Endothelial cell of umbilical vein (primary cell): ENCODE measurements at regions not wholly inside any gene's neighbourhood (a gene's known extent, or its start where the extent isn't known, plus 50 kb on each side); places are given as distances from the start of the nearest gene placed in this dataset.

Experiments
- BruUV-seq: library from RNA; stranded (reverse); fragments of 400-500 nt; replicated peaks from 2 replicates; lab custom pipeline; 2021; lab: Mats Ljungman, UMichigan
- CTCF ChIA-PET: fragments of 300-600, 350-600 bp; sonication (Branson Sonifier 250); formaldehyde crosslinking; loops from one replicate; lab custom pipeline; 2021; ENCODE audit warnings: antibody characterized with exemption, inconsistent platforms; lab: Charles Lee
- POLR2A ChIA-PET: fragments of 300-600, 350-600 bp; sonication (Branson Sonifier 250); formaldehyde crosslinking; loops from one replicate; lab custom pipeline; 2021; ENCODE audit warnings: antibody characterized with exemption, inconsistent platforms; lab: Charles Lee
- DNase-seq: peaks from one replicate; pipeline ENCODE4 v3.0.0-alpha.2; 2011; ENCODE audit warnings: low read depth, low spot score
- FAIRE-seq: peaks from 2 replicates; lab custom pipeline; 2011; peaks lifted over from hg19 to GRCh38; lab: Jason Lieb, UNC
- H2AFZ ChIP-seq: 2 replicates; pipeline ENCODE4 v1.6.0; 2012; ENCODE audit warnings: low read depth, low read length, control low read depth, inconsistent platforms
- H3K27ac ChIP-seq: 2 replicates; pipeline ENCODE4 v1.5.1; 2011; ENCODE audit warnings: low read depth, mild to moderate bottlenecking, control low read depth, low read length, moderate library complexity; ENCODE audit not compliant: insufficient read depth
- H3K27me3 ChIP-seq, 2 experiments: 2 replicates each; pipeline versions ENCODE4 v1.6.0 to v1.6.1; 2011; ENCODE audit warnings: low read length in 2 of 2, mixed read lengths in 1 of 2; ENCODE audit not compliant: control insufficient read depth in 2 of 2, insufficient read depth in 2 of 2
- H3K36me3 ChIP-seq, 2 experiments: 2 replicates in 1 of 2; 3 replicates in 1 of 2; pipeline ENCODE4 v1.5.1; 2011; ENCODE audit warnings: low read length in 2 of 2, mild to moderate bottlenecking in 1 of 2, moderate library complexity in 1 of 2; ENCODE audit not compliant: control insufficient read depth in 2 of 2, insufficient read depth in 2 of 2; ENCODE audit errors: extremely low read depth in 1 of 2
- H3K4me1 ChIP-seq: 3 replicates; pipeline ENCODE4 v1.5.1; 2011; ENCODE audit warnings: mild to moderate bottlenecking, low read length; ENCODE audit not compliant: control insufficient read depth, insufficient read depth; ENCODE audit errors: extremely low read depth
- H3K4me2 ChIP-seq: 2 replicates; pipeline ENCODE4 v1.6.1; 2011; ENCODE audit warnings: low read length, control low read depth, mixed read lengths; ENCODE audit not compliant: insufficient read depth
- H3K4me3 ChIP-seq, 3 experiments: fragments of 200-600 bp in 1 of 3; sonication (generic), shearing (Covaris generic) in 1 of 3; replicated peaks in 1 of 3; 2 replicates each; pipeline ENCODE4 v1.5.1; 2011 to 2016; ENCODE audit warnings: control low read depth in 3 of 3, low read length in 3 of 3, mild to moderate bottlenecking in 2 of 3, inconsistent platforms in 1 of 3, low read depth in 1 of 3, moderate library complexity in 1 of 3; ENCODE audit not compliant: insufficient read depth in 1 of 3
- H3K79me2 ChIP-seq: 2 replicates; pipeline ENCODE4 v1.6.0; 2012; ENCODE audit warnings: low read length, inconsistent platforms; ENCODE audit not compliant: control insufficient read depth, insufficient read depth
- H3K9ac ChIP-seq: replicated peaks from 2 replicates; pipeline ENCODE3; 2011; ENCODE audit warnings: low read length, control low read depth; ENCODE audit not compliant: insufficient read depth; ENCODE audit errors: extremely low read depth
- H3K9me1 ChIP-seq: replicated peaks from 3 replicates; pipeline ENCODE4 v1.6.0; 2011; ENCODE audit warnings: mild to moderate bottlenecking, low read length; ENCODE audit not compliant: control insufficient read depth, insufficient read depth; ENCODE audit errors: extremely low read depth
- H3K9me3 ChIP-seq: replicated peaks from 2 replicates; pipeline ENCODE4 v1.5.1; 2012; ENCODE audit warnings: low read length, inconsistent platforms; ENCODE audit not compliant: control insufficient read depth, insufficient read depth
- H4K20me1 ChIP-seq: replicated peaks from 2 replicates; pipeline ENCODE3; 2011; ENCODE audit warnings: mild to moderate bottlenecking, low read length; ENCODE audit not compliant: control insufficient read depth, insufficient read depth; ENCODE audit errors: extremely low read depth
- CTCF ChIP-seq, 2 donors: IDR thresholded peaks; 1 replicate in 1 of 2; 2 replicates in 1 of 2; pipeline ENCODE4 v1.5.1; 2011; ENCODE audit warnings: low read length in 2 of 2, mild to moderate bottlenecking in 2 of 2, moderate library complexity in 2 of 2, control low read depth in 1 of 2, inconsistent platforms in 1 of 2, low read depth in 1 of 2; ENCODE audit not compliant: insufficient read depth in 1 of 2; ENCODE audit errors: extremely low read depth in 1 of 2
- EZH2 ChIP-seq: IDR thresholded peaks from 2 replicates; pipeline ENCODE4 v1.6.1; 2012; ENCODE audit warnings: borderline replicate concordance, low read depth, mild to moderate bottlenecking, moderate library complexity, low read length, inconsistent platforms; ENCODE audit not compliant: severe bottlenecking
- FOS ChIP-seq: IDR thresholded peaks from 2 replicates; pipeline ENCODE4 v1.6.1; 2011; ENCODE audit warnings: mild to moderate bottlenecking, low read length, moderate library complexity, borderline replicate concordance; ENCODE audit not compliant: insufficient read depth
- GATA2 ChIP-seq: IDR thresholded peaks from 2 replicates; pipeline ENCODE4 v1.7.0; 2011; ENCODE audit warnings: low read depth, mild to moderate bottlenecking, moderate library complexity, mixed read lengths, low read length; ENCODE audit not compliant: insufficient read length, insufficient read depth
- JUN ChIP-seq: IDR thresholded peaks from 2 replicates; pipeline ENCODE4 v1.6.1; 2011; ENCODE audit warnings: borderline replicate concordance, low read depth; ENCODE audit not compliant: insufficient read length, insufficient read depth
- MAX ChIP-seq: IDR thresholded peaks from 2 replicates; pipeline ENCODE4 v1.6.1; 2011; ENCODE audit not compliant: insufficient read depth, insufficient read length
- MYC ChIP-seq: IDR thresholded peaks from one replicate; pipeline ENCODE4 v1.6.1; 2011; ENCODE audit warnings: mild to moderate bottlenecking, low read depth, low read length
- POLR2A ChIP-seq: IDR thresholded peaks from 2 replicates; pipeline ENCODE4 v1.6.1; 2012; ENCODE audit warnings: low read depth, mild to moderate bottlenecking, control low read depth, low read length
- POLR2AphosphoS5 ChIP-seq: IDR thresholded peaks from 2 replicates; pipeline ENCODE4 v1.6.1; 2012; ENCODE audit warnings: low read depth, mild to moderate bottlenecking, control low read depth, low read length, moderate library complexity; ENCODE audit not compliant: insufficient read depth
- dilution Hi-C: fragments of 300-500 bp; cut with MboI; formaldehyde crosslinking; loops from one replicate; pipeline ENCODE4 v1.15.0; 2019; ENCODE audit warnings: low sequenced_read_pairs; ENCODE audit not compliant: extremely low pct_ligation_motif_present
- intact Hi-C: fragments of 100-400 bp; cut with micrococcal nuclease; formaldehyde crosslinking; loops from one replicate; pipeline ENCODE4 v1.10.0; 2022

GRCh38 chr22:27205492-27206373 lies 548.3 kb downstream of the MIAT start:
- Histone ChIP-seq H3K4me3 (no peak overlapping the region), H3K27ac (no peak overlapping the region), H3K27me3 (no peaks in the 10 kb centered on the region), H3K9me1 (no peaks in the 10 kb centered on the region), H3K36me3 (no peaks in the 10 kb centered on the region), H3K4me2 (no peak overlapping the region), H3K9ac (no peak overlapping the region), H3K4me1 (peaks cover 12% of the 10 kb centered on the region), H3K9me3 (no peaks in the 10 kb centered on the region), H2AFZ (no peak overlapping the region), H4K20me1 (no peaks in the 10 kb centered on the region), H3K79me2 (no peaks in the 10 kb centered on the region)
- dilution Hi-C loops = no loop called here
- POLR2A ChIA-PET = no interaction called here
- intact Hi-C loops = no loop called here
- no TSS peak for BruUV-seq
- DNase-seq (no peak), FAIRE-seq (no peak)
- CTCF ChIA-PET = no interaction called here
- TF ChIP-seq MYC (no peak), POLR2AphosphoS5 (no peak), CTCF (IDR thresholded peaks at IDR 0.05; ENCODE audit: extremely low read depth in 1 of 2, insufficient read depth in 1 of 2, low read depth in 1 of 2, low read length in 2 of 2) (no peak), GATA2 (no peak), POLR2A (no peak), MAX (no peak), EZH2 (no peak), JUN (no peak), FOS (no peak)
